ENCODE measurements at regions not wholly inside any gene's neighbourhood (a gene's known extent, or its start where the extent isn't known, plus 50 kb on each side); places are given as distances from the start of the nearest gene placed in this dataset.

GRCh38 chr1:195934817-195935553 lies 673.3 kb downstream of the KCNT2 start:
- no peak for DNase-seq (ENCODE audit: low spot score)

- no peak for DNase-seq (ENCODE audit: low spot score)
Observed at GRCh38 chr1:195933835-195934234, 674.4 kb downstream of the KCNT2 start.

GRCh38 chr1:195915826-195916225 lies 692.4 kb downstream of the KCNT2 start:
- DNase-seq (ENCODE audit: low spot score) = no peak

- DNase-seq (ENCODE audit: low spot score) = no peak
Observed at GRCh38 chr1:195909061-195909460, 699.2 kb downstream of the KCNT2 start.

GRCh38 chr1:195908121-195908520 lies 700.1 kb downstream of the KCNT2 start:
- DNase-seq (ENCODE audit: low spot score) = no peak

- no peak for DNase-seq (ENCODE audit: low spot score)
Observed at GRCh38 chr1:195903203-195903602, 705.0 kb downstream of the KCNT2 start.

GRCh38 chr1:195902779-195903178 lies 705.5 kb downstream of the KCNT2 start:
- no peak for DNase-seq (ENCODE audit: low spot score)

- DNase-seq (ENCODE audit: low spot score) = no peak
Observed at GRCh38 chr1:195899762-195900352, 708.4 kb downstream of the KCNT2 start.

GRCh38 chr1:195898924-195899323 lies 709.3 kb downstream of the KCNT2 start:
- no peak for DNase-seq (ENCODE audit: low spot score)

GRCh38 chr1:195898373-195898772 lies 709.9 kb downstream of the KCNT2 start:
- DNase-seq (ENCODE audit: low spot score) = no peak

- DNase-seq (ENCODE audit: low spot score) = no peak
Observed at GRCh38 chr1:195897076-195897475, 711.2 kb downstream of the KCNT2 start.

GRCh38 chr1:195894411-195894810 lies 713.8 kb downstream of the KCNT2 start:
- DNase-seq (ENCODE audit: low spot score) = no peak

GRCh38 chr1:195886000-195886399 lies 722.2 kb downstream of the KCNT2 start:
- DNase-seq (ENCODE audit: low spot score) = no peak

GRCh38 chr1:195878478-195878877 lies 729.8 kb downstream of the KCNT2 start:
- DNase-seq (ENCODE audit: low spot score) = no peak

GRCh38 chr1:195876792-195877191 lies 731.4 kb downstream of the KCNT2 start:
- no peak for DNase-seq (ENCODE audit: low spot score)

- no peak for DNase-seq (ENCODE audit: low spot score)
Observed at GRCh38 chr1:195872376-195872775, 735.9 kb downstream of the KCNT2 start.

- no peak for DNase-seq (ENCODE audit: low spot score)
Observed at GRCh38 chr1:195867638-195868037, 740.6 kb downstream of the KCNT2 start.

GRCh38 chr1:195866781-195867222 lies 741.4 kb downstream of the KCNT2 start:
- DNase-seq (ENCODE audit: low spot score) = no peak

- DNase-seq (ENCODE audit: low spot score) = no peak
Observed at GRCh38 chr1:195866091-195866780, 742.0 kb downstream of the KCNT2 start.

GRCh38 chr1:195851804-195852203 lies 756.4 kb downstream of the KCNT2 start:
- no peak for DNase-seq (ENCODE audit: low spot score)

- DNase-seq (ENCODE audit: low spot score) = no peak
Observed at GRCh38 chr1:195851016-195851601, 757.1 kb downstream of the KCNT2 start.

GRCh38 chr1:195849180-195849579 lies 759.1 kb downstream of the KCNT2 start:
- DNase-seq (ENCODE audit: low spot score) = no peak
